NOMO-1 treated with DMSO at 0.1 percent for 48 hours (cell line): ENCODE measurements at regions not wholly inside any gene's neighbourhood (a gene's known extent, or its start where the extent isn't known, plus 50 kb on each side); places are given as distances from the start of the nearest gene placed in this dataset.
"Not testable (repeated sequence)": the region's sequence is repeated elsewhere in the genome, so short reads cannot be mapped to it uniquely, and the experiment has no call there.

Experiments used
- DNase-seq: peaks from one replicate; lab custom pipeline; 2025; ENCODE audit not compliant: unreplicated experiment; lab: John Stamatoyannopoulos, UW

DNA sequence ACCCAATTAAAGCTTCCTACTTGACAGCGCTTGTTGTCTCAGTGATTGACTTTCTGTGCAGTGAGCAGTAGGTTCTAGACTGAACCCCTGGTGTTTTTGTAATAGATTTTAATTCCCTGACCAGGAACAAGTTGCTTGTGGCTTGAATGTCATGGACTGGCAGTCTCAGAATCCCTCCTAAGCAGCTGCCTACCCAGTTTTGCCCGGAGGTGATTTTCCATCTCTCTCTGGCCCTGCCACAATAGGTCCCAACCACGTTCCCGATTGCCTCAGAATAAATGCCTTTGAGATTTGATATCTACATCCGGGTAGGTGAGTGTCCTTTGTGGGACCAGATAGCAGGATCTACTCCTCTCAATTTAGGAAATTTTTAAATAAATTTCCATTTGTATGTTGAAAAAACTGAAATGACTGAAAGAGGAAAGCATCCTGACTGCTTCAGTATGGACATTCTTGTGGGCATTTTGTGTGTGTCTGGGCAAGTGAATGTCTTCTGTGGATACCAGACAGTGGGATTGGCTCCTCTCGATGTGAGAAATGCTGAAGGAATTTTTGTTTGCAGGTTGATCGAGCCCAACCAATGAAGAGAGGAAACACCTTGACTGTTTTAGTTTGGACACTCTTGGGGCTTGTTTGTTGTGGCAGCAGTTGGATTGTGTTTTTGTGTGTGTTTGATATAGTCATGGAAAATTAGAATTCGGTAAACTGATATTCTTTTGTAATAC, 1607.4 kb downstream of the C4orf33 start:
- no peak for DNase-seq

DNA sequence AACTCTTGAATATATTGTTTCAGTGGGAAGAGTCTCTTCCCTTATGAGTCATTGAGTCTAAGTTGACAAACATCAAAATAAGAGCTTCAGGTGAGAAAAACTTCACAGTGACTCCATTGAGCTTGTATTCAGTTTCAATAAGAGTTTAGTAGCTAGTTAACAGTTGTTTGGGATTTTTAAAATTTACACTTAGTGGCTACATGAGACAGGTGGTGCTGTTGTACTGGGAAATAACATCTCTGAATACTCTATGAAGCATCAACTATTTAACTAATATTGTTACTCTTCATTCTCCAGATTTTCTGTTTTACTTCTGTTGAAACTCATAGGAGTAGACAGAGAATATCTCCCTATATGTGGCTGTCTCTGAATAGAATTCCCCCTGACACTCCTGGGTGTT, 1609.1 kb downstream of the C4orf33 start:
- DNase-seq: no peak

DNA sequence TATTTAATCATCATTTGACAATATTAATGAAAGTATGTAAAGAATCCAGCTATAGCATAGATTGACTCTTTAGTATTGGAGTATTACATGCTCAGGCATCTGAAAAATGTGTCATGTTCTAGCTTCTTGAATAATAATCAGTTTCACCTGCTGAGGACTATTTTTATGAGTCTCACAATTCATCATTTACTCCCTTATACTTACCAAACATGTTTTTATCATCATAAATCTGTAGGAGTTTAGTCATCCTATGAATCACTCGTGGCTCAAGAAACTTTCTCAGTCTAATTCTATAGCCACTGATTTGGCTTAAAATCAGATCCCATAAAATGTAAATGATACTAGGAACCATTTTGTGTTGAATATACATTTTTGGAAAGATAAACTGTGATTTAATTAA, 1616.1 kb downstream of the C4orf33 start:
- DNase-seq: no peak

DNA sequence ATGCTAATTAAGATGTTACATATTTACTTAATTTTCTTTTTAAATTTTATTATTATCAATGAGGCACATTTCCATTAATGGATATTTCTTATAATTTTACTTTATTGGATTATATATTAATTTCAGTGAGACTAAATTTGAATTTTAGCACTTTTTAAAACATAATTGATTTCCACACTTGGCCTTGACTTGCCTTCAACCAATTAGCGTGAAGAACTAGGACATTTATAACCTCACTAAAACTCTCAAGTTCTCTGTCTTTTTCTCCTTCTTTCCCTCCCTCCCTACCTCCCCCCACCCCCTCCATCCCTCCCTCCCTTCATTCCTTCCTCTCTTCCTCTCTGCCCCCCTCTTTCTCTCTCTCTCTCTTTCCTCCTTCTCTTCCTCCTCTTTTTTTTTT, 1618.1 kb downstream of the C4orf33 start:
- DNase-seq: no peak

DNA sequence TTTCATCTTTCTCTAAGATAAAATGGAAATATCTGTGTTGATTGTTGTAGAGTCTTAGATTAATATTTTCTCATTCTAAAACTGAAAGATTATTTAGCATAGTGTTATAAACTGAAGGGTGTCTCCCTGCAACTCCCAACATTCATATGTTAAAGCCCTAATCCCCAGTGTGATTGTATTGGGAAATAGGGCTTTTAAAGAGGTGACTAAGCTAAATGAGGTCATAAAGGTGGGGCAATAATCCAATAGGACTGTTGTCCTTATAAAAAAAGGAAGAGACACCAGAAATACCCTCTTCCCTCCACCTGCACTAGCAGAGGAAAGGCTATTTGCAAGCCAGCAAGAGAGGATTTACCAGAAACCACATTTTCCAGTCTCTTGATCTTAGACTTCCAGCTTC, 1626.4 kb downstream of the C4orf33 start:
- DNase-seq: no peak

DNA sequence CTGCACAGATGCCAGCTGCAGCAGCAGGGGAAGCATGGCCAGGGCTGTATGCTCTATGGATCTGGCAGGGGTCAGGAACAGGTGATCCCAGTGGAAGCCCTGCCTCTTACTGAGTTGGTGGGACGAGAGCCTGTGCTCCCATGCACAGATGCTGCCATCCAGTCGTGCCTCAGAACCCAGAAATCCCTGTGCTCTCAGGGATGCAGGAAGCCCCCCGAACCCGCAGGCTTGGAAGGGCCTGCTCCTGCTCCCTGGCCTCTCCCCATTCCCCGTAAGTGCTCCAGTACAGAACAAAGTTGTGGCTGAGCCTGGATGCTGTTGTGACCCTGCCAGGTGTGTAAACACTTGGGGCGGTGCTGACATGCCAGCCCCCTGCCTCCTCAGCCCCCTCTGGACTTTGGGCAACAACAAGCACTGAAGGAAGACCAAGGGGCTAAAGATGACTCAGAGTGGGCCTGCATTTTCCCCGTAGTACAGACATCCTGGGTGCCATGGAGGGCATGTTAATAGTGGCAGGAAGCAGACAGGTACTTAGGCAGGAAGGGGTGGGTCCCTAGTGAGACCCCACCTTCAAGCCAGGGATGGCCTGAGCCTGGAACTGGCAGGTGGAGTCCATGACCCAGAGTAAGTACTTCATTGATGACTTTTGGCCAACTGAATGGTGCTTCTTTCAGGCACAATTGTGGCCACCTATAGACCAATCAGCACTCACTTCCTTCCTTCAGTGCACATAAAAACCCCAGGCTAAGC, 1640.7 kb downstream of the C4orf33 start:
- DNase-seq: no peak

DNA sequence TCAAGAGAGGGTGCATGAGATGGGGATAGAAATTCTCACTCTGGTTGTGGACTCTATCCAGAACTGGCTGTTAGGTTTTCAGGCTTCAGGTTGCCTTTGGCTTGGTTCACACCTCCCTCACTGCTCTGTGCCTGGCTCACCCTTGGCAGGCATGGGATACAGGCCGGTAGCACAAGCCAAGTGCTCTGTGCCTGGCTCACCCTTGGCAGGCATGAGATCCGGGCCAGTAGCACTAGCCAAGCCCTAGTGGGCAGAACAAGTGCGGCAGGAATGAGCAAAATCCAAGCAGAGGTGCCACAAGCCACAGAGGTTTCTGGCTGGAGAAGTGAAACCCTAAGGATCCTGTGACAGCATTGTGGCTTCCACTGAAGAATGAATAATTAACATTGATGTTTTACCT, 1642.3 kb downstream of the C4orf33 start:
- no peak for DNase-seq

DNA sequence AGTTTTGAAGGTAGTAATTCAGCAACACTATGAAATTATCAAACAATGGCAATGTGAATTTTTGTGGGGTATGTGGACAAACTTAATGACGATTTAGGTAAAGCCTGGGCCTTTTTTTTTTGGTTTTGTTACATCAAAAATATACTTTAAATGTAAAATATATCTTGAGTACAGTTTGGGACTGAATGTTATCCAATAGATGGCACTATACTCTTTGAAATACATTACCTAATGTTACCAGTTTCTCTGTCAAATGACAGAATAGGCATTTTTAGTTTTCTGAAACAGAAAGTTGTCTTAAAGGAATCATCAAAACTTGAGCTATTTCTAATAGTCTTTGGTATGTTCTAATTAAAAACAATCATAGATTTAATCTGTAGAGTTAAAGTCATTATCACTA, 1651.9 kb downstream of the C4orf33 start:
- DNase-seq: no peak

DNA sequence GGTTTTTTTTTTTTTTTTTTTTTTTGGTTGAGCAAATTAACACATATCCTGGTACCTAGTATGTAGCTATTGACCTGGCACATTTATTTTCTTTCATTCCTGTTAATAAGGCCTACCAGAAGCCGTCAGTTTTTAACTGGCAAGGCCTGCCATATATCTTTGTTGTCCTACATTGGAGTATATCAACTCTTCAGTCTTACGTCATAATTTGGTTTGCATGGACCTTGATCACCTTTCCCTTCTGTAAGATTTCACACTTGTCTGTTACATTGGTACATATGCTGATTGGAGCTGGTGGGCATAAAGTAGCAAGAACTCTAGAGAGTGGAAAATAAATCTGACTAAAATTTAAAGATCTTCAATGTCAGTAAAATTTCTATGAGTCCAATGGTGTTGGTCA, 1658.0 kb downstream of the C4orf33 start:
- DNase-seq: no peak

DNA sequence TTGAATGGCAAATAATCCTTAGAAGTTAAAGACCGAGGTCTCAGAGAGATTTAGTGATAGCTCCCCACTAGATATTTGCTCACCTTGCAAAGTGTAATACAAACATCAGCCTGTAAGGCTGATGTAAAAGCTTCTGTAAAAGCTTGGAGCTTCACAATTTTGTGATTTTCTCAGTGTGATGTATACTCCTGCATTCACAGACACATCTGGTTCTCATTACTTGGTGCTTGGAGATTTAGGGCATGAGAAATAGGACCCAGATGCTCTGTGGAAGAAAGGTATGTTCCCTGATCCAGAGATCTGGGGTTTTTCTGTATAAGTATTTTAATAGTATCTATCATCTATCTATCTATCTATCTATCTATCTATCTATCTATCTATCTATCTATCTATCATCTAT, 1664.3 kb downstream of the C4orf33 start:
- DNase-seq: no peak

DNA sequence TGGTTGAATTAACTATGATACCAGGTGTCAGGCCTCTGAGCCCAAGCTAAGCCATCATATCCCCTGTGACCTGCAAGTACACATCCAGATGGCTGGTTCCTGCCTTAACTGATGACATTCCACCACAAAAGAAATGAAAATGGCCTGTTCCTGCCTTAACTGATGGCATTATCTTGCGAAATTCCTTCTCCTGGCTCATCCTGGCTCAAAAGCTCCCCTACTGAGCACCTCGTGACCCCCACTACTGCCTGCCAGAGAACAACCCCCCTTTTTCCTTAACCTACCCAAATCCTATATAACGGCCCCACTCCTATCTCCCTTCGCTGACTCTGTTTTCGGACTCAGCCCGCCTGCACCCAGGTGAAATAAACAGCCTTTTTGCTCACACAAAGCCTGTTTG, 1671.4 kb downstream of the C4orf33 start:
- DNase-seq: not testable (repeated sequence)

DNA sequence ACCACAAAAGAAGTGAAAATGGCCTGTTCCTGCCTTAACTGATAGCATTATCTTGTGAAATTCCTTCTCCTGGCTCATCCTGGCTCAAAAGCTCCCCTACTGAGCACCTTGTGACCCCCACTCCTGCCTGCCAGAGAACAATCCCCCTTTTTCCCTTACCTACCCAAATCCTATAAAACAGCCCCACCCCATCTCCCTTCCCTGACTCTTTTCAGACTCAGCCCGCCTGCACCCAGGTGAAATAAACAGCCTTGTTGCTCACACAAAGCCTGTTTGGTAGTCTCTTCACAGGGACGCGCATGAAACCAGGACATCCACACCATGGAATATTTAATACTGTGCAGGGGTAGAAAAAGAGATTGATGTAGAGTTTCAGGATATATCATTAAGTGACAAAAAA, 1677.0 kb downstream of the C4orf33 start:
- DNase-seq: not testable (repeated sequence)

DNA sequence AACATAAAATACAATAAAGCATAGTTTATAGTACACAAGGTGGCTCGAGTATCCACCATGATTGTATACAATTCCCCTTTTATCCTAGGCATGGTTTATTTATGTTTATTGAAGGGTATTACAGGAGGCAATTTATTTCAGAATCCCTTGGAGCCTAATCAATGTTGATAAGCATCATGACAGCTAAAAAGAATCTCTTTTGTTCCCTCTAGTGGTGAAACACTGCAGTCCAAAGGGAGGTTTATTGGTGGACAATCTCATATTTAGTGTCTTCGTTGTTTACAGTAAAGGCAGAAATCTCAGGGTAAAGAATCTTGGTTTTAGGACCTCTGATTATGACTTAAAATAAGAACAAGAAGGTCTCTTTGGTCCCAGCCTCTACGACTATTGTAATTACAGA, 1712.5 kb downstream of the C4orf33 start:
- DNase-seq: peak; percentile 1

DNA sequence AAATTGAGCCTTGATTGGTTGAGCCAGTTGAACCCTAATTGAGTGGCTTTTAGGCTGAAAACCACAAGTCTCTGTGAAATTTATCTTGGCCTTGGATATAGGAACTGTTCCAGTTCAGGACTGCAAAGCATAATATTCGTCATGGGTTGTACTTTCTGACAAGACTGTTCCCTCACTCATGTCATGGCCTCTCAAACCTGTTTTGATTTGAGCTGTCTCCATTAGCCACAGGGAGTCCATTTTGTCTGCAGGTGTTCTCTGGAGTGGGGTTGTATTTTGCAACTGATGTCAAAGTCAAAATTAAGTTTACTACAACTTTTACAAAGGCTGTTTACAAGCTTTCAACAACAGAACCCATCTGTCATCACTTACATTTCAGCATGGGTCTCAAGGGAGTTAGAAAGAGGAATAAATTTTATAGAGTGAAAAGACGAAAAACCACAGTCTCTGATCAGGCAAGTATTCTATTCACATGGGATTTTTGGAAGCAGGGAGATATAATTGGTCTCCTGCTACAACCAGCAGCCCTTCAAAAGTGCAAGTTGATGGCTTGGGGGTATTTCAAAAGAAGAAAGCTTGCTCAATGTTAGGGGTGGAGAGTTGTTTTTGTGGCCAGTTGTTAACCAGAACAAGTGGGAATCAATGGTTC, 1716.3 kb downstream of the C4orf33 start:
- no peak for DNase-seq

DNA sequence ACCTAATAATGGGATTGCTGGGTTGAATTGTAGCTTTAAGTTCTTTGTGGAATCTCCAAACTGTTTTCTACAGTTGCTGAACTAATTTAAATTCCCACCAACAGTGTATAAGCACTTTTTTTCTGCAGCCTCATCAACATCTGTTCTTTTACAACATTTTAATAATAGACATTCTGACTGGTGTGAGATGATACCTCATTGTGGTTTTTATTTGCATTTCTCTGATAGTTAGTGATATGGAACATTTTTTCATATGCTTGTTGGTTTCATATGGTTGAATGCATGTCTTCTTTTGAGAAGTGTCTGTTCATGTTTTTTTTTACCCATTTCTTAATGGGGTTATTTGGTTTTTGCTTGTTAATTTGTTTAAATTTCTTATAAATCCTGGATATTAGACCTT, 1718.9 kb downstream of the C4orf33 start:
- no peak for DNase-seq

DNA sequence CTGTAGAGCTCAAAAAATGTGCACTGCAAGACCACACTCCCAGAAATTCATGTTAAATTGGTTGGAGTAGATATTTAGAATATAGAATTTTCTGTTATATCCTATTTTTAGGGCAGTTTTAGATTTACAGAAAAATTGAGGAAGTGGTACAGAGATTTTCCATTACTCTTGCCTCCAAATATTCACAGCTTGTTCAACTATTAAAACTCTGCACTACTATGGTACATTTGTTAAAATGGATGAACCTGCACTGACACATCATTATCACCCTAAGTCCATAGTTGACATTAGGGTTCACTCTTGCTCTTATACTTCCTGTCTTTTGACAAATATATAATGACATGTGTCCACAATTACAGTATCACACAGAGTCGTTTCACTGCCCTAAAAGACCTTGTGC, 1724.5 kb downstream of the C4orf33 start:
- DNase-seq: no peak

DNA sequence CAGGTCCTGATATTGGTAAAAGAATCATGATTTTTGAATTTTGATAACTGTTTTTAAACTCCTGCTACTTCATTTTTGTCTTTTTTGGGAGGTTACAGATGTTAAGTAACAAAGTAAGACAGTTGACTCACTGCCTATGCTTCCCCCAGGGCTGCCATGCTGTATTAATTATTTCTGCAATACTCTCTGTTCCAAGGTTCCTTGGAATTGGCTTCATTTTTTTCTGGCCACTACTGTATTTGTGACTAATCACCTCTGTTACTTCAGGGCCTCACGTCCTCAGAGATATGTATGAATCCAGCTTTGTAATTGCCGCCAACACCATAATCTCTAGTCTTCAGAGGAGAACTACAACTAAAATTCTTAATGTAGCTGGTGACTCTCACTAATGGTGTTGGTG, 1729.3 kb downstream of the C4orf33 start:
- DNase-seq: no peak

DNA sequence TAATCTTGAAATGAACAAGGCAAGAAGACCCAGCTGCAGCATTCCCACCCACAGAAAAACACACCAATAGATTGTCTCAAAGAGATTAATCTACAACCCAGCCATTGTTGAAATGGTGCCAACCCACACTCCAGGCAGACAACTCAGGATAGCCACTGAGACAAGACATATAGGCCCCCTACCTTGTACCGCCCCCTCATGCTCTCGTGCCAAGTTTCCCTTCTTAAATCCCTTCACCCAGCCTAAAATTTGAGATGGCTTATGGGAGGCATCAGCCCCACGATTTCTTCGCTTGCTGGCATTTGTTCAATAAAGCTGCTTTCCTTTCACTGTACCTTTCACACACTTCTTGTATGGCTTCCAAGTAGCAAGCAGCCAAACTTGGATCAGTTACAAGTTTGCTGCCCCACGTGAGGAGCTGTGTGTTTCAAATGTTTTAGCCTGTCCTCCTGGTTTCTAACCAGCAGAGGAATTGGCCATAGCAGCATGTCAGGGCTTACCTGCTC, 1754.1 kb downstream of the C4orf33 start:
- no peak for DNase-seq

DNA sequence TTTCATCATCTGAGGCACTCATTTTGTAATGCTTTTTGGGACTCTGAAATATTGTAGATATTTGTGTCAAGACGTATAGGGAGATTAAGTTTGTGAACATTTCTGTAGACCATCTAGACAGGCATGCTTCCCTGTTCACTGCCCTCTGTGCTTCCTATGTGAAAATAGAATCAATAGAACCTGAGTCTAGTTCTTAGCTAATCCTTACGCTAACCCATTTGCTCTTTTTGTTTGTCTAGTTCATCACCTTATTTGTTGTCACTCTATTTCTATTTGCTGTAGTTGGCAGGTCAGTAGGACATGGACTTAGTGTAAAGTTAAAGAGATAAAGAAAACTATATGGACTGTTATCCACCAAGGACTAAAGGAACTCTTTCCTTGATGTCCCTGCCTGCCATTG, 1755.2 kb downstream of the C4orf33 start:
- DNase-seq: no peak

DNA sequence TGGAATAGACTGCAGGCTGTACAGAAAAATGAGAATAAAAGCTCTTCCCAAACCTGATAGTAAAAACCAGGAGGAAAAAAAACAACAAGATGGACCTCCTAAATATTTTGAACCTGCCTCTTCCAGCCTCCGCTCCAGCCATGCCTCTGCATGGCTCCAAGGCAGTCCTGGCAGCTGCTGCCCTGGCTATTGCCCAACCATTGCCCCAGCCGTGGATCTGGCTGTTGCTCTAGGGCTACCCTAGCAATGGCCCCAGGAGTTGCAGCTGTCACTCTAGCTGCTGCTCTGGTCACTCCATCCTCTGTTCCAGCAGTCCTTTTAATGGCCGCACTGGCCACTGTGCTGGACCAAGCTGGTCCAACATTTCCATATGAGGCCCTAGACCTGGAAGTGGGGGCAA, 1756.0 kb downstream of the C4orf33 start:
- no peak for DNase-seq

DNA sequence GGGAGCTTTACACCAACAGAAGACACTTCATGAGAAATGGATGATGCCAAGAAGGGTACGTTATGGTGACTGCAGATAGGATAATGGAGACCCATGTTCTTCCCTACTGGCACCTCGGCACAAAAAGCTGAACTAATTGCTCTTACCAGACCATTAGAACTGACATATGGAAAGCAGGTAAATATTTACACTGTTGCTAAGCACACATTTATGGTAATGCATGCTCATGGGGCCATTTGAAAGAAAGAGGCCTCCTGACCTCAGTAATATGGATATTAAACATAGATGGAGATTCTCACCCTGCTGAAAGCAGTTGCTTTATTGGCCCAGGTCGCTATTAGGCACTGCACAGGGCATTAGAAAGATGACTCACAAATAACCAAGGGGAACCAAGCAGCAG, 1759.6 kb downstream of the C4orf33 start:
- DNase-seq: no peak

DNA sequence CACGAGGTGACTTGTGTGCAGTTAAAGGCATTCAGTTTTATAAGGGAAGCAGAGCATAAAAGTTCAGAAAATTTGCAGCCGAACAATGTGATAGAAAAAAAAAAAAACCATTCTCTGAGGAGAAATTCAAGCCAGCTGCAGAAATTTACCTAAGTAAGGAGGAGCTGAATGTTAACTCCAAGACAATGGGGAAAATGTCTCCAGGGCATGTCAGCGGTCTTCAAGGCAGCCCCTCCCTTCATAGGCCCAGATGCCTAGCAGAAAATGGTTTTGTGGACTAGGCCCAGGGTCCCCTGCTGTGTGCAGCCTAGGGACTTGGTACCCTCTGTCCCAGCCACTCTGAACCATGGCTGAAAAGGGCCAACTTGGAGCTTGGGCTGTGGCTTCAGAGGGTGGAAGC, 1764.0 kb downstream of the C4orf33 start:
- no peak for DNase-seq
